Cardiac muscle cell (in vitro differentiated cells and primary cell): ENCODE measurements at regions not wholly inside any gene's neighbourhood (a gene's known extent, or its start where the extent isn't known, plus 50 kb on each side); places are given as distances from the start of the nearest gene placed in this dataset.

Experiments used
- DNase-seq, 2 donors: peaks; one replicate each; pipeline versions ENCODE4 v3.0.0 to v3.0.0-alpha.2; 2010 to 2017; ENCODE audit warnings: low read depth in 1 of 2, low spot score in 1 of 2
- H3K27ac ChIP-seq: fragments of 200-600 bp; sonication (generic); 2 replicates; pipeline ENCODE4 v1.5.1; 2016
- H3K27me3 ChIP-seq: fragments of 200-600 bp; sonication (generic); 2 replicates; pipeline ENCODE4 v1.6.0; 2016; ENCODE audit warnings: control low read depth
- H3K36me3 ChIP-seq: fragments of 200-600 bp; sonication (generic); 2 replicates; pipeline ENCODE4 v1.5.1; 2016; ENCODE audit warnings: control low read depth
- H3K4me1 ChIP-seq: fragments of 200-600 bp; sonication (generic); 2 replicates; pipeline ENCODE4 v1.8.1; 2017; ENCODE audit warnings: low read depth, mild to moderate bottlenecking, mixed run types
- H3K4me3 ChIP-seq: fragments of 200-600 bp; sonication (generic); 2 replicates; pipeline ENCODE4 v1.5.1; 2016; ENCODE audit warnings: mild to moderate bottlenecking
- H3K9me3 ChIP-seq: fragments of 200-600 bp; sonication (generic); 2 replicates; pipeline ENCODE4 v1.5.1; 2017; ENCODE audit warnings: low read depth, mild to moderate bottlenecking, control low read depth
- CTCF ChIP-seq: IDR thresholded peaks from 2 replicates; pipeline ENCODE4 v1.5.1; 2012; ENCODE audit warnings: low read depth, mild to moderate bottlenecking, low read length

GRCh38 chr2:6617794-6618193 lies 247.9 kb downstream of the CMPK2 start:
- Histone ChIP-seq H3K27me3 (no peaks in the 10 kb centered on the region), H3K36me3 (no peaks in the 10 kb centered on the region), H3K9me3 (no peaks in the 10 kb centered on the region), H3K4me1 (no peaks in the 10 kb centered on the region), H3K4me3 (no peak overlapping the region), H3K27ac (no peak overlapping the region)
- TF ChIP-seq CTCF, result no peak
- no peak for DNase-seq

GRCh38 chr2:6618201-6618600 lies 247.5 kb downstream of the CMPK2 start:
- no peaks in the 10 kb centered on the region for H3K9me3 ChIP-seq
- H3K27me3 ChIP-seq, result no peaks in the 10 kb centered on the region
- H3K36me3 ChIP-seq, result no peaks in the 10 kb centered on the region
- no peak for TF ChIP-seq CTCF
- H3K4me1 ChIP-seq, result no peaks in the 10 kb centered on the region
- H3K27ac ChIP-seq, result no peak overlapping the region
- no peak for DNase-seq
- H3K4me3 ChIP-seq, result no peak overlapping the region

GRCh38 chr2:6623746-6624145 lies 242.0 kb downstream of the CMPK2 start:
- Histone ChIP-seq H3K27ac (no peak overlapping the region), H3K9me3 (no peaks in the 10 kb centered on the region), H3K4me1 (no peaks in the 10 kb centered on the region), H3K36me3 (no peaks in the 10 kb centered on the region), H3K27me3 (no peaks in the 10 kb centered on the region), H3K4me3 (no peak overlapping the region)
- no peak for TF ChIP-seq CTCF
- DNase-seq, result no peak

- Histone ChIP-seq H3K9me3 (no peaks in the 10 kb centered on the region), H3K27me3 (no peaks in the 10 kb centered on the region), H3K4me3 (no peak overlapping the region), H3K36me3 (no peaks in the 10 kb centered on the region), H3K27ac (no peak overlapping the region), H3K4me1 (no peaks in the 10 kb centered on the region)
- TF ChIP-seq CTCF, result no peak
- DNase-seq, result no peak
These were observed 239.2 kb downstream of the CMPK2 start for GRCh38 chr2:6626401-6627012.

- Histone ChIP-seq H3K36me3 (no peaks in the 10 kb centered on the region), H3K27ac (no peak overlapping the region)
- no peak for TF ChIP-seq CTCF
These were observed 238.4 kb downstream of the CMPK2 start for GRCh38 chr2:6627316-6627715.

GRCh38 chr2:6630209-6630608 lies 235.5 kb downstream of the CMPK2 start:
- H3K27me3 ChIP-seq, result no peaks in the 10 kb centered on the region
- no peak for DNase-seq
- no peak overlapping the region for H3K4me3 ChIP-seq
- H3K36me3 ChIP-seq, result no peaks in the 10 kb centered on the region
- H3K4me1 ChIP-seq, result no peaks in the 10 kb centered on the region
- no peak overlapping the region for H3K27ac ChIP-seq
- no peak for TF ChIP-seq CTCF
- no peaks in the 10 kb centered on the region for H3K9me3 ChIP-seq

More at GRCh38 chr2:6627316-6627715, 238.4 kb downstream of the CMPK2 start:
- no peak overlapping the region for H3K4me3 ChIP-seq
- no peak for DNase-seq
- no peaks in the 10 kb centered on the region for H3K4me1 ChIP-seq
- no peaks in the 10 kb centered on the region for H3K9me3 ChIP-seq
- H3K27me3 ChIP-seq, result no peaks in the 10 kb centered on the region
